SH-SY5Y (cell line): ENCODE measurements at regions not wholly inside any gene's neighbourhood (a gene's known extent, or its start where the extent isn't known, plus 50 kb on each side); places are given as distances from the start of the nearest gene placed in this dataset.

Experiments
- GATA2 ChIP-seq: IDR thresholded peaks from 2 replicates; pipeline ENCODE4 v1.6.1; 2011; ENCODE audit warnings: mild to moderate bottlenecking, low read depth, low read length
- GATA3 ChIP-seq: IDR thresholded peaks from 2 replicates; pipeline ENCODE4 v1.6.1; 2011; ENCODE audit warnings: low read depth, mild to moderate bottlenecking, low read length, moderate library complexity

DNA sequence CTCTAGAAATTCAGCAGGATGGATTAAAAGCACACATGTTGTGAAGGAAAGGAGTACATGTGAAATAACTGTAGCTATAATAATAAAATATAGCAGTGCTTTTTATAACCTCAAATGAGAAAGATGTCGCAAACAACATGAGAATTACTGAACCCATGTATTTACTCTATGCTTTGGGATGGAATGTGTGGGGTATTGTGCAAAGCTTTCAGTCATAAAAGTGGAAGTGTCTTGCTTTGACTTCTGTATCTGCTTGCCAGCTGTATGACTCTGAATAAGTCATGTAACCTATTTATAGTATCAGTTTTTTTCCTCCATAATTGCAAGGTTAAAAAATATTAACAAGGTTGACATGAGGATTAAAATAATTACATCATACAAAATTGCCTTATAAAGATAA, 519.3 kb upstream of the CADM2 start:
- no peak for TF ChIP-seq GATA3
- no peak for TF ChIP-seq GATA2

DNA sequence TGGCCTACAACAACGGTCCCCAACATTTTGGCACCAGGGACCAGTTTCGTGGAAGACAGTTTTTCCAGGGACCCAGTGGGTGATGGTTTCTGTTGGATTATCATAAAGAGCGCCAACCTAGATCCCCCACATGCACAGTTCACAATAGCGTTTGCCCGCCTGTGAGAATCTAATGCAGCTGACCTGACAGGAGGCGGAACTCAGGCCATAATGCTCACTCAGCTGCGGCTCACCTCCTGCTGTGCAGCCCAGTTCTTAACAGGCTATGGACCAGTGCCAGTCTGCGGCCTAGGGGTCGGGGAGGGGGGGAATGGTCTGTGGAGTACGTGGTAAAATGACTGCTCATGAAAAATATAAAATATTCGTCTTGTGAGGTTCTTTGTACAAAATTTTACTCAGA, 518.5 kb upstream of the CADM2 start:
- TF ChIP-seq GATA3, result no peak
- TF ChIP-seq GATA2, result no peak

DNA sequence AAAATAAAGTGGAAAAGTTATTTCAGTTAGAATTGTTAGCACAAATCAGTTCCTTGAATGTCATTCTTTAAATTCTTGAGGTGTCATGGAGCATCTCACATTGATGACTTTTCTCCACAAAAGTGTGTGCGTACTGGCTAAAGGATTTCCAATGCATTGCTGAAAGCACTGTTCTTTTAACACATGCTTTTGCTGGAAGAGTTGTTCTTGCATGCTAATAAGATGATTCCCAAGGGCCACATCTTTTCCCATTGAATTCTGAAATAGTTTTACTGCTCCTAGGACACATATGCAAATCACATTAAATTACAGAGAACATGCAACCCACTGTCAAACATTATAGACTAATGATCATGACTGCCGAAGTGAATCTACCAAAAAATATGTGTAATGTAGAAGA, 516.3 kb upstream of the CADM2 start:
- TF ChIP-seq GATA3 (no peak), GATA2 (no peak)

DNA sequence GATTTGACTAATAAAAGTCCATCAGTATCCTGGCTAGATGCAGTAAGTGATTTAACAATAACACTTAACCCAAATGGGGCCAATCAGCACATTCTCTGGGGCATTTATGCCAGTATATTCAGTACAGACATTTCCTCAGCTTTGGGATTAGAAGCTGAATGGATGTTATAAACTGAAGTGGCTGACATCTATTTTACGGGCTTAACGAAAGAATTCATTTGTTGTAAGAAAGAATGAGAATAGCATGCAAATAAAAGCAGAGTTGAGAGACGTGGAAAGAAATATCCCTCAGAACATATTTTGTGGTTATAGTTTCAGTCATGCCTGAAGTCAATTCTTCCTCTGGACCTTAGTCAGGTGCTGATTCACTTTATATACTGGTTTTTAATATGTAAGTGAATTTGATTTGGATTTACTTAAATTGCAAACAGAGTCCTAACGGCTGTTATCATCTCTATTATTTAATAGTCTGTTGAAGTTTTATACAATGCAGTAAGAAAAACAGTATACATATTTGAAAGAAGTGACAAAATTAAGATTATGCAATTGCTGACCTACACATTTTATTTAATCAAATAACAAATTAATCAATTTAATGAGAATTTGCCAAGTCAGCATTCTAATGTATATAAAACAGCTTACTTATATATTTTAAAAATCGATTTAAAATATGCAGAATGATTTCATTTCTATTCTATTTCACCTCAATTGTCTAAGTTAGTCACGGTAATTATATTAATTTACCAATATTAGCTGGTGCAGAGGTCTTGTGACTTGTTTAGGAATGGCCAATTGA, 513.9 kb upstream of the CADM2 start:
- TF ChIP-seq GATA2 (no peak), GATA3 (no peak)

DNA sequence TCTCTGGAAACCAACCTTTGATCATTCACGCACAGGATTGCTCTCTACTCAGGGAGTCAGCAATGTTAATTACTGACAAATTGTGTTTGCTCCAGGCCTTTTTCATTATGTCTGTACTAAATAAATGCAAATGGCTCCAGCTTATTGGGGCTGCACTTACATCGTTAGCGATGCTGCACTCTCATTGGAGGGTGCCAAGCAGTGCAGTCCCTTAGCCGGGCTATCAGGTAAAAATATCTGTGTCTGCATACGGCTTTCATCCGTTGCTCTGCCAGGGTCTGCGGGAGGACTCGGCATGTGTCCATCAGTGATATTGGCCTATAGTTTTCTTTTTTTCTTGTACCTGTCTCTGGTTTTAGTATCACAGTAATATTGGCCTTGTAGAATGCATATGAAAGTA, 471.5 kb upstream of the CADM2 start:
- TF ChIP-seq GATA3 (no peak), GATA2 (0 out of 2 replicates have a peak, but pooled peaks have one; percentile 48)

DNA sequence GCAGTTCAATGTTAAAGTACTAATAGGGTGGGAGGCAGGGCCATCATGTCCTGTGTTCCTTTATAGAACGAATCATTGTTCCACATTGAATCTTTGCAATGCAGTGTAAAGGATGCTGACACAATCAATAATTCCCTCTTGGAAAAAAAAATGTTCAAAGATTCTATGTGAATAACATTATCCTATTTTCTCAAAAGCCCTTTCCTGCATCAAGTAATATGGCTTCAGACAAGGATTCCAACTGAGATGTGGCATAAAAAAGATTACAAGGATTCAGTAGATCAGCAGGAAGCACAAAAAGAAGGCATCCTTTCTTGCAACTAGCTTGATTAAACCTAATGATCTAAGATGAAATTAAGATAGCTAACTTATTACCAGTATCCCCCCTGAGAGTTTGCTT, 454.0 kb upstream of the CADM2 start:
- no peak for TF ChIP-seq GATA2
- TF ChIP-seq GATA3, result no peak

DNA sequence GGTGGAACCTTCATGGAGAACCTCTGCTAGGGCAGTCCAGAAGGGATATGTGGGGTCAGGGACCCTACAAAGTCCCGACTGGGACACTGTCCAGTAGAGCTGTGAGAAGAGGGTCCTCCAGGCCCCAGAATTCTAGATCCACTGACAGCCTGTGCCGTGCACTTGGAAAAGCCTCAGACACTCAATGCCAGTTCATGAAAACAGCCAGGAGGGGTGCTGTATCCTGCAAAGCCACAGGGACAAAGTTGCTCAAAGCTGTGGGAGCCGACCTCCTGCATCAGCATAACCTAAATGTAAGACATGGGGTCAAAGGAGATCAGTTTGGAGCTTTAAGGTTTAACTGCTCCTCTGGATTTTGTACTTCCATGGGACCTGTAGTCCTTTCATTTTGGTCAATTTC, 448.8 kb upstream of the CADM2 start:
- TF ChIP-seq GATA2, result no peak
- no peak for TF ChIP-seq GATA3

DNA sequence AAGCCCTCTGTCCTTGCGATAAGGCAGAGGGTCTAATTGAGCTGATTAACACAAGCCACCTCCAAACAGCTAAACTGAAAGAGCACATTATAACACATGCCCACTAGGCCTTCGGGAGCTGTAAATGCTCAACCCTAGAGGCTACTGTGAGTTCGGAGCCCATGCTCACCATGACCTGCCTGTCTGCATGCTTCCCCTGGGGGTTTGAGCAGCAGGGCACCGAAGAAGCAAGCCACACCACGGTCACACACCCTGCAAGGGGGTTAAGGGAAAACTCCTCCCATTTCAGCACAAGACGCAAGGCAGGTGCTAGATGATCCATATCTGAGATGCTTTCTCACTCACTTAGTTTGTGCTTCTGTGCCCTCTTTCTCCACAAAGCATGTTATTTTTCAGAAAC, 435.9 kb upstream of the CADM2 start:
- TF ChIP-seq GATA3 (no peak), GATA2 (no peak)

DNA sequence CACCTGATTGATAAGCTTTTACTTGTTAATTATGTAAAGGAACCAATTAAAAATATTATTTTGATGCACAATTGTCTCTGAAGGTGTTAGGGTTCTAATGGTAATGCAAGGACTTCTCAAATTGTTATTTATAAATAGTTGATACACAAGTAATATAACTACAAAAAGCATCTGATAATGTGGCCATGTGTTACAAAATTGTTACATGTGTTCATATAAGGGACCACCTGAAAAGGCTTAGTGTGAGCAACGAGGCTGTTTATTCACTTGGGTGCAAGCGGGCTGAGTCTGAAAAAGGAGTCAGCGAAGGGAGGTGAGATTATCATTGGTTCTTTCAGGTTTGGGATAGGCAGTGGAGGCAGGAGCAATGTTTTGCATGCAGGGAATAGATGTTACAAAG, 421.9 kb upstream of the CADM2 start:
- no peak for TF ChIP-seq GATA3
- TF ChIP-seq GATA2, result no peak

DNA sequence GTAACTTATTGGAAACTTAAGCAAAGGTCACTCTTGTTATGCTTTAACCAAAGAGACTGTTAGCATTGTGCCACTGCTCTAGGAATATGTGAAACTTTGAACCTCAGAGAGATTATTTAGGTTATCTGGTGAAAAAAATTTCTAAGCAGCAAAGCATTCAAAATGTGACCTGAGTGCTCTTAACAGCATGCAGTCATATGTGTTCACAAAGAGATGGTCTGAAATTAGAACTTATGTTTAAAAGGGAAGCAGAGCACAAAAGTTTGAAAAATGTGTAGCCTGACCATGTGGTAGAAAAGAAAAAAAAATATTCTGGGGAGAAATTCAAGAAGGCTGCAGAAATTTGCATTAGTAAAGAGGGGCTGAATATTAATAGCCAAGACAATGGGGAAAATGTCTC, 420.2 kb upstream of the CADM2 start:
- TF ChIP-seq GATA2 (no peak), GATA3 (no peak)

DNA sequence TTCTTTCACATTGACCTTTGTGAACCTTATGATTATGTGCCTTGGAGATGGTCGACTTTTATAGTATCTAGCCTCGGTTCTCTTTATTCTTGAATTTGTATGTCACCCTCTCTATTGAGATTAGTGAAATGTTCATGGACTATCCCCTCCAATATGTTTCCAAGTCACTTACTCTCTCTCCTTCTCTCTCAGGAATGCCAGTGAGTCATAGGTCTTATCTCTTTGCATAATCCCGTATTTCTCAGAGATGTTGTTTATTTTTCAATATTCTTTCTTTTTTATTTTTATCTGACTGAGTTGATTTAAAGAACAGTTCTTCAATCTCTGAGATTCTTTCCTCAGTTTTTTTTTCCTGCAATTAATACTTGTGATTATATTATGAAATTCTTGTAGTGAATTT, 411.6 kb upstream of the CADM2 start:
- TF ChIP-seq GATA2 (no peak), GATA3 (no peak)

DNA sequence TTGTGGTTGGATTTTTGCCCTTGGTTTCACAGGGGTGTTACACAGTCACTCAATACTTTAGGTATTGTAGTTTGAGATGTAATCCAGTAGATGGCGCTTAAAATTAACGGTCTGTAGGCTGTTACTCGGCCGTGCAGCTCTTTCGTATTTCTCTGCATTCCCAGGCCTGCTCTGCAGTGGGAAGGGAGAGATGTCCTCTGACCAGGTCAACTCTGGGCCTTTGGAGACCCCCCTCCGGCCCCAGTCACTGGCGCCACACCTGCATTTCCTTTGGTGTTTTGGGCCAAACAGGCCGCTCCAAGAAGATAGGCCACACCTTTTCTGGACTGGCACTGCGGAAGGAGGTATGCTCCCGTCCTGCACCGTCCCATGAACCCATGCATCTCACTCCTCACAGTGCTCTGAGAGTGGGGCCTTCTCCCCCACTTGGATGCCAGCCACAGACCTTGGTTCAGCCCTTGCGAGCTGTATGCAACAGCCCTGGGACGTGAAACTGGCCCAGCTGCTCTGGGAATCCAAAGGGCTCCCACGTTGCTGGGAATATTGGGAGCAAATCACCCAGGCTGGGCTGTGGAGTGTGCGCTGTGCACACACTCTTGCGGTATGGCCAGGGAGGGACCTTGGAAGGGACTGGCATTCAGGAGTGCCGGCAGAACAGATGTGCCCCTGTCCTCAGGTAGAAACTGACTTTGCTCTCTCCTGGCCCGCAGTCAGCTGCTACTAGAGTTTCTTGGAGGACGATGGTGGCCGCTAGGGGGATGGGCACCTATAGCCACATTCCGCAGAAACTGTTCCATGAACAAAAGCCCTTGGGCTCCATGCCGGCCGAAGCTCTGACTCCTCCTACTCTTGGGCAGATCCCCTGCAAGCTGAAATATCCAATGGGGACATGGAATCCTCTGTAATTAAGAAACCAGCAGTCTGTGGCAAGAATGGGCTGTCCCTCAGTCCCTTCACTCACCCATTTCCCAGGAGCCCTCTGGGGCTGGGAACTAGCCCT, 410.5 kb upstream of the CADM2 start:
- TF ChIP-seq GATA3, result no peak
- no peak for TF ChIP-seq GATA2

DNA sequence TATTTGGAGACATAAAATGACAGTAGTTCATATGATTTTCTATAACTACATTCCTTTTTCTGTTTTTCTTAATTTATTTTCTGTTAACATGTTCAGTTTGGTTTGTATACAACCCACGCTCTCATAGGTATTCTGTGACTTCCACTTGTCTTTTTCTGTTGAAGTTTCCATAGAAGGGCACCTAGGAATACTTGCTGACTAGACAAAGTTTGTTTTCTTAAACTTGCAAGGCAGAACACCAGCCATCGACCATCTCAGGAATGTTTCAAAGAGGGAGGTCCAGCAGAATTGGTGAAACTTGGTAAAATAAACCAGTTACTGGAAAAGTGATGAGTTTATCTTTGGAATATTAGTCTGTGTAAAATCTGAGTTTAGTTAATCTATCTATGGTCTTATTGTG, 403.2 kb upstream of the CADM2 start:
- TF ChIP-seq GATA3, result no peak
- no peak for TF ChIP-seq GATA2

DNA sequence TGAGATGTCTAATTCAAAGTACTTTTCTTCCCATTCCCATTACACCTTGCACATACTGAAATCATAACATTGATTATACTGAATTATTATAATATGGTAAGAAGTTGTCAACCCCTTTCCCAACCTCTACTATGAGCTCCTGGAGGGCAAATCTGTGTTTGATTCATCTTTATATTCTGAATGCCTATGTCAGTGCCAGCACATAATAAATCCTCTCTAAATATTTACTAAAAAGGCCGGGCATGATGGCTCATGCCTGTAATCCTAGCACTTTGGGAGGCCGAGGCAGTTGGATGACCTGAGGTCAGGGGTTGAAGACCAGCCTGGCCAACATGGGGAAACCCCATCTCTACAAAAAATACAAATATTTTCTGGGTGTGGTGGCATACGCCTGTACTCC, 392.5 kb upstream of the CADM2 start:
- no peak for TF ChIP-seq GATA3
- TF ChIP-seq GATA2, result no peak

DNA sequence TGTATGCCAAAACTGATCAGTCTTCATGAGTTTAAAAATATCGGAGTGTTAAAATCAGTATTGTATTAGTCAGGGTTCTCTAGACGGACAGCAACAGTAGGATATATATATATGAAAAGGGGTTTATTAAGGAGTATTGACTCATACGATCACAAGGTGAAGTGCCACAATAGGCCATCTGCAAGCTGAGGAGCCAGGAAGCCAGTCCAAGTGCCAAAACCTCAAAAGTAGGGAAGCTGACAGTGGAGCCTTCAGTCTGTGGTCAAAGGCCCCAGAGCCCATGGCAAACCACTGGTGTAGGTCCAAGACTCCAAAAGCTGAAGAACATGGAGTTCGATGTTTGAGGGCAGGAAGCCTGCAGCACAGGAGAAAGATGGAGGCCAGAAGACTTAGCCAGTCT, 391.0 kb upstream of the CADM2 start:
- TF ChIP-seq GATA3 (no peak), GATA2 (no peak)
